HepG2 (cell line): ENCODE measurements at regions not wholly inside any gene's neighbourhood (a gene's known extent, or its start where the extent isn't known, plus 50 kb on each side); places are given as distances from the start of the nearest gene placed in this dataset.

ENCODE experiments used
- ATAC-seq: fragments of 200-7000 bp; cut with Tn5 transposase; 3 replicates; pipeline ENCODE4 v1.9.1; 2020; ENCODE audit warnings: mild to moderate bottlenecking, moderate library complexity
- BruUV-seq: library from RNA; stranded (reverse); fragments of 400-500 nt; replicated peaks from 2 replicates; lab custom pipeline; 2021; lab: Mats Ljungman, UMichigan
- CTCF ChIA-PET: fragments of 300-600 bp; formaldehyde crosslinking; extraction: SDS; loops from one replicate; lab custom pipeline; 2021; ENCODE audit warnings: low total read pairs, inconsistent platforms, low intra/inter-chr PET ratio; lab: Yijun Ruan, JAX
- POLR2A ChIA-PET: fragments of 350-600 bp; sonication (Branson Sonifier 250); formaldehyde crosslinking; loops from one replicate; lab custom pipeline; 2020; ENCODE audit warnings: antibody characterized with exemption, inconsistent platforms; lab: Yijun Ruan, JAX
- DNase-seq: peaks from one replicate; pipeline ENCODE4 v3.0.0-alpha.2; 2015; ENCODE audit warnings: low spot score
- FAIRE-seq: peaks from 3 replicates; lab custom pipeline; 2011; peaks lifted over from hg19 to GRCh38; lab: Jason Lieb, UNC
- H2AFZ ChIP-seq: one replicate; pipeline ENCODE4 v1.6.1; 2011; ENCODE audit warnings: low read length, inconsistent platforms
- H3K27ac ChIP-seq: fragments of 300-600 bp; 3 replicates; pipeline ENCODE4 v1.8.0; 2011; ENCODE audit warnings: mixed run types, mild to moderate bottlenecking, mixed read lengths, low read length, inconsistent platforms; ENCODE audit not compliant: insufficient read depth; ENCODE audit errors: extremely low read length
- H3K27me3 ChIP-seq, 2 experiments: fragments of 200-600 bp in 1 of 2; 2 replicates in 1 of 2; 3 replicates in 1 of 2; pipeline versions ENCODE4 v1.6.0 to v1.8.0; 2011; ENCODE audit warnings: low read length in 2 of 2, mild to moderate bottlenecking in 2 of 2, moderate library complexity in 2 of 2, inconsistent platforms in 1 of 2; ENCODE audit not compliant: insufficient read depth in 2 of 2, control insufficient read depth in 1 of 2
- H3K36me3 ChIP-seq, 2 experiments: fragments of 200-600 bp in 1 of 2; replicated peaks in 1 of 2; 2 replicates in 1 of 2; 3 replicates in 1 of 2; pipeline versions ENCODE4 v1.5.1 to v1.8.0; 2011; ENCODE audit warnings: low read length in 2 of 2, inconsistent platforms in 1 of 2; ENCODE audit not compliant: insufficient read depth in 2 of 2, control insufficient read depth in 1 of 2
- H3K4me1 ChIP-seq: 2 replicates; pipeline ENCODE4 v1.5.1; 2012; ENCODE audit warnings: low read length, inconsistent platforms; ENCODE audit not compliant: insufficient read depth
- H3K4me2 ChIP-seq: 2 replicates; pipeline ENCODE4 v1.6.0; 2011; ENCODE audit warnings: low read depth, low read length, inconsistent platforms
- H3K4me3 ChIP-seq, 3 experiments: fragments of 200-600 bp in 1 of 3; sonication (generic), shearing (Covaris generic) in 1 of 3; replicated peaks in 1 of 3; 2 replicates each; pipeline ENCODE4 v1.5.1; 2011 to 2016; ENCODE audit warnings: low read length in 3 of 3, inconsistent platforms in 2 of 3, low read depth in 2 of 3, mild to moderate bottlenecking in 2 of 3, control low read depth in 1 of 3, mixed read lengths in 1 of 3; ENCODE audit not compliant: insufficient read depth in 1 of 3
- H3K79me2 ChIP-seq: one replicate; pipeline ENCODE4 v1.6.1; 2011; ENCODE audit warnings: low read length, inconsistent platforms; ENCODE audit not compliant: insufficient read depth
- H3K9ac ChIP-seq: 2 replicates; pipeline ENCODE4 v1.6.0; 2011; ENCODE audit warnings: mild to moderate bottlenecking, low read depth, low read length, inconsistent platforms; ENCODE audit not compliant: insufficient read depth
- H3K9me3 ChIP-seq: 2 replicates; pipeline ENCODE4 v1.5.1; 2012; ENCODE audit warnings: mild to moderate bottlenecking, low read length
- H4K20me1 ChIP-seq: 2 replicates; pipeline ENCODE4 v1.6.0; 2011; ENCODE audit warnings: inconsistent platforms, mild to moderate bottlenecking, low read length, moderate library complexity; ENCODE audit not compliant: insufficient read depth
- AHDC1 ChIP-seq: sonication (generic); formaldehyde crosslinking; IDR thresholded peaks from 2 replicates; pipeline ENCODE4 v1.5.1; 2020; ENCODE audit warnings: mild to moderate bottlenecking, missing genetic modification reagents, borderline replicate concordance
- ATRX ChIP-seq: sonication (generic); formaldehyde crosslinking; IDR thresholded peaks from 2 replicates; pipeline ENCODE4 v1.4.0; 2020; ENCODE audit warnings: missing genetic modification reagents, borderline replicate concordance
- MTA3 ChIP-seq: sonication (generic); formaldehyde crosslinking; IDR thresholded peaks from 2 replicates; pipeline ENCODE4 v1.4.0; 2020; ENCODE audit warnings: missing genetic modification reagents
- NBN ChIP-seq: fragments of 450-650 bp; conservative IDR thresholded peaks from 2 replicates; pipeline ENCODE4 v1.6.1; 2017
- POGZ ChIP-seq: sonication (generic); formaldehyde crosslinking; IDR thresholded peaks from 2 replicates; pipeline ENCODE4 v1.4.0; 2020; ENCODE audit warnings: mild to moderate bottlenecking, missing genetic modification reagents
- TEAD3 ChIP-seq: optimal IDR thresholded peaks from 2 replicates; pipeline ENCODE3; 2016; ENCODE audit warnings: borderline replicate concordance
- TFE3 ChIP-seq: IDR thresholded peaks from 2 replicates; pipeline ENCODE4 v1.6.1; 2016
- XBP1 ChIP-seq: sonication (generic); formaldehyde crosslinking; IDR thresholded peaks from 2 replicates; pipeline ENCODE4 v1.5.0; 2020; ENCODE audit warnings: missing genetic modification reagents
- ZBTB3 ChIP-seq: sonication (generic); formaldehyde crosslinking; IDR thresholded peaks from 2 replicates; pipeline ENCODE4 v1.4.0; 2020; ENCODE audit warnings: low read depth, mild to moderate bottlenecking, moderate library complexity, missing genetic modification reagents, borderline replicate concordance
- ZSCAN12 ChIP-seq: sonication (generic); formaldehyde crosslinking; IDR thresholded peaks from 2 replicates; pipeline ENCODE4 v1.9.0; 2021; ENCODE audit warnings: mild to moderate bottlenecking, missing genetic modification reagents
- ZSCAN25 ChIP-seq: sonication (generic); formaldehyde crosslinking; IDR thresholded peaks from 2 replicates; pipeline ENCODE4 v1.8.0; 2022; ENCODE audit warnings: mild to moderate bottlenecking, missing genetic modification reagents
- WGBS: methylation state at CpG from one replicate; pipeline ENCODE4 v1.1.6; 2017; ENCODE audit warnings: low lambda C conversion rate; 5-methylcytosine and 5-hydroxymethylcytosine counted together
- in situ Hi-C: cut with HindIII; loops from 2 replicates; pipeline ENCODE4 v1.10.0; 2017; ENCODE audit warnings: low pct_unique_long_range_greater_than_20kb; ENCODE audit not compliant: extremely low pct_ligation_motif_present
- intact Hi-C: fragments of 100-400 bp; cut with micrococcal nuclease; formaldehyde crosslinking; loops from one replicate; pipeline ENCODE4 v1.10.0; 2022; ENCODE audit not compliant: unreplicated experiment
- TF ChIP-seq, protein P1 (sequence below): IDR thresholded peaks from 2 replicates; pipeline ENCODE4 v1.6.1; 2016; ENCODE audit warnings: low read depth
- TF ChIP-seq, protein P2 (sequence below): sonication (generic); formaldehyde crosslinking; IDR thresholded peaks from 2 replicates; pipeline ENCODE4 v1.4.0; 2020; ENCODE audit warnings: missing genetic modification reagents

DNA sequence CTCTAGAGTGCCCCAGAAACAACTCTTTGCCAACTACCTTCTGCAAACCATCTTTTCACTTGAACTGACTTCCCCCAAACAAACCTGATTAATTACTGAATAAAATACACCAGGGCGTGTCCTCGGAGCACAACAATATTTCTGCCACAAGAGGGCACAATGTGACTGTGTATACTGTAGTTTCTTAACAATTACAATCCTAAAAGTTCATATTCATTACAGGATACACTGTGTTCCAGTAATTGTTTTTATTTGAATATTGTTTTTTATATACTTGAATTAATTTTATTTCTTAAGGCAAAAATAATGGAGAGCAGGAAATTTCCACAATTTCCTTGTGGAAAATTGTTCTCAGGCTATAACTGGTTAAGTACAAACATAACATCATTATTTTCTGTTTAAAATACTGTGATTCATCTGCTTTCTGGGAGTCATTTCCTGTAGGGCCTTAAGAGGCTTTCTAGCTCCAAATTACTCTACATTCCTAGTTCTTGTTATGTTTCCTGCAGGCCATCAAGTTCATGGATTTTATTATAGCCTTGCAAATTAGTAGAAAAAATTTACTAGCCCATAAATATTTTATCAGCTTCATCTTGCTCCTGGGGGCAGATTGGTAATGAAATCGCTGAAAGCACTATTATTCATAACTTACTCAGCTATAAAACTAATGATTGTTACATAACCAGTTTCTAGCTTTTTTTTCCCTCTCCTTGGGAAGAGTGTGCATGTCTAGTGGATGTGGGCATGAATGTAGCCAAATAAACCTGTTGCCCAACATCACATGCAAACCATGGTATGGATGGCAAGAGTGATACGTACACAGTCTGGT is 51.9 kb upstream of the SLC22A16 start:
- WGBS: 31% methylated on average over 4 of the region's 4 CpGs
- ChIA-PET CTCF (interaction anchor here (1.2 to 1.8 kb wide), 3 partner anchors 351 to 471 kb away, joined by 5 to 12 read pairs (median 6); no protein-coding TSS in a partner anchor), POLR2A (interaction anchor here (0.6 to 1.4 kb wide), 4 partner anchors 14 to 346 kb away, joined by 3 to 5 read pairs (median 3); partner anchors contain the start of genes AMD1 and CDK19)
- no peaks in the 10 kb centered on the region for H4K20me1 ChIP-seq
- BruUV-seq: no TSS peak
- no peak overlapping the region for H3K4me3 ChIP-seq
- ATAC-seq (peak; percentile 55), DNase-seq (peak; percentile 62), FAIRE-seq (peak; percentile 55)
- peaks cover 61% of the 10 kb centered on the region for H3K4me1 ChIP-seq
- H3K9ac ChIP-seq: no peak overlapping the region
- intact Hi-C loops (loop anchor here (1.0 to 10.0 kb wide), 6 partner anchors 66 to 470 kb away; no protein-coding TSS in a partner anchor), in situ Hi-C loops (loop anchor here (10.0 kb wide), 1 partner anchor 466 kb away; no protein-coding TSS in a partner anchor)
- H3K36me3 ChIP-seq: no peaks in the 10 kb centered on the region
- no peaks in the 10 kb centered on the region for H3K9me3 ChIP-seq
- H3K4me2 ChIP-seq: no peak overlapping the region; the same call in 1 of the 2 replicates
- H3K79me2 ChIP-seq: no peaks in the 10 kb centered on the region
- no peak overlapping the region for H3K27ac ChIP-seq
- no peaks in the 10 kb centered on the region for H3K27me3 ChIP-seq
- H2AFZ ChIP-seq: no peak overlapping the region
- no peak for TF ChIP-seq ZBTB3 (CRISPR knock-in tag)
- no peak for TF ChIP-seq ZSCAN12 (CRISPR knock-in tag)
- peak; percentile 37; the same call in 1 of the 2 replicates for TF ChIP-seq AHDC1 (CRISPR knock-in tag)
- TF ChIP-seq MTA3 (CRISPR knock-in tag): no peak
- TF ChIP-seq, protein P1, sequence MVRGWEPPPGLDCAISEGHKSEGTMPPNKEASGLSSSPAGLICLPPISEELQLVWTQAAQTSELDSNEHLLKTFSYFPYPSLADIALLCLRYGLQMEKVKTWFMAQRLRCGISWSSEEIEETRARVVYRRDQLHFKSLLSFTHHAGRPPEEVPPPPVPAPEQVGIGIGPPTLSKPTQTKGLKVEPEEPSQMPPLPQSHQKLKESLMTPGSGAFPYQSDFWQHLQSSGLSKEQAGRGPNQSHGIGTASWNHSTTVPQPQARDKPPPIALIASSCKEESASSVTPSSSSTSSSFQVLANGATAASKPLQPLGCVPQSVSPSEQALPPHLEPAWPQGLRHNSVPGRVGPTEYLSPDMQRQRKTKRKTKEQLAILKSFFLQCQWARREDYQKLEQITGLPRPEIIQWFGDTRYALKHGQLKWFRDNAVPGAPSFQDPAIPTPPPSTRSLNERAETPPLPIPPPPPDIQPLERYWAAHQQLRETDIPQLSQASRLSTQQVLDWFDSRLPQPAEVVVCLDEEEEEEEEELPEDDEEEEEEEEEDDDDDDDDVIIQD (CRISPR knock-in tag): no peak
- TF ChIP-seq TFE3 (CRISPR knock-in tag): no peak
- TF ChIP-seq, protein P2, sequence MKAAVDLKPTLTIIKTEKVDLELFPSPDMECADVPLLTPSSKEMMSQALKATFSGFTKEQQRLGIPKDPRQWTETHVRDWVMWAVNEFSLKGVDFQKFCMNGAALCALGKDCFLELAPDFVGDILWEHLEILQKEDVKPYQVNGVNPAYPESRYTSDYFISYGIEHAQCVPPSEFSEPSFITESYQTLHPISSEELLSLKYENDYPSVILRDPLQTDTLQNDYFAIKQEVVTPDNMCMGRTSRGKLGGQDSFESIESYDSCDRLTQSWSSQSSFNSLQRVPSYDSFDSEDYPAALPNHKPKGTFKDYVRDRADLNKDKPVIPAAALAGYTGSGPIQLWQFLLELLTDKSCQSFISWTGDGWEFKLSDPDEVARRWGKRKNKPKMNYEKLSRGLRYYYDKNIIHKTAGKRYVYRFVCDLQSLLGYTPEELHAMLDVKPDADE (CRISPR knock-in tag): no peak
- TF ChIP-seq XBP1 (CRISPR knock-in tag): no peak
- no peak for TF ChIP-seq NBN
- no peak for TF ChIP-seq POGZ (CRISPR knock-in tag)
- TF ChIP-seq ATRX (CRISPR knock-in tag): no peak
- TF ChIP-seq ZSCAN25 (CRISPR knock-in tag): no peak
- TF ChIP-seq TEAD3: no peak
